Colonic mucosa (tissue), 4 donors: ENCODE measurements at regions not wholly inside any gene's neighbourhood (a gene's known extent, or its start where the extent isn't known, plus 50 kb on each side); places are given as distances from the start of the nearest gene placed in this dataset.

ENCODE experiments used
- DNase-seq: peaks from one replicate; pipeline ENCODE4 v3.0.0-alpha.2; 2020
- H3K27ac ChIP-seq: fragments of 200-600 bp; one replicate; pipeline ENCODE4 v1.8.0; 2021
- H3K27me3 ChIP-seq: fragments of 200-600 bp; one replicate; pipeline ENCODE4 v1.8.0; 2021
- H3K36me3 ChIP-seq: fragments of 200-600 bp; one replicate; pipeline ENCODE4 v1.8.0; 2021
- H3K4me1 ChIP-seq: fragments of 200-600 bp; one replicate; pipeline ENCODE4 v1.8.0; 2021; ENCODE audit warnings: mild to moderate bottlenecking
- H3K4me3 ChIP-seq: fragments of 200-600 bp; one replicate; pipeline ENCODE4 v1.8.0; 2021
- H3K9ac ChIP-seq, 2 donors: one replicate each; pipeline ENCODE4 v1.7.0; 2013; ENCODE audit warnings: control low read depth in 2 of 2, low read depth in 2 of 2, low read length in 2 of 2
- H3K9me3 ChIP-seq: fragments of 200-600 bp; one replicate; pipeline ENCODE4 v1.8.0; 2021
- CTCF ChIP-seq: fragments of 200-600 bp; IDR thresholded peaks from one replicate; pipeline ENCODE4 v1.8.0; 2022; ENCODE audit warnings: antibody characterized with exemption, mild to moderate bottlenecking
- intact Hi-C: fragments of 100-400 bp; cut with DNase I; formaldehyde crosslinking; loops from one replicate; pipeline ENCODE4 v1.14.1; 2022
- donor health status: healthy.
- donor health status: DM: no; HTN: no; CAD: no.
- donor health status: DM: no; HTN: no; CAD: no.

- intact Hi-C loops = loop anchor here (5.0 kb wide), 1 partner anchor 128 kb away; no protein-coding TSS in a partner anchor
- H3K4me1 ChIP-seq = no peaks in the 10 kb centered on the region
- H3K4me3 ChIP-seq = no peak overlapping the region
These were observed 168.8 kb upstream of the ST8SIA2 start for GRCh38 chr15:92224843-92225242.

GRCh38 chr15:92226020-92226612 lies 167.6 kb upstream of the ST8SIA2 start:
- no peaks in the 10 kb centered on the region for H3K36me3 ChIP-seq
- DNase-seq = no peak
- peak; percentile 48 for TF ChIP-seq CTCF
- H3K27ac ChIP-seq = no peak overlapping the region
- intact Hi-C loops = loop anchor here (5.0 kb wide), 1 partner anchor 129 kb away; no protein-coding TSS in a partner anchor
- H3K4me1 ChIP-seq = no peaks in the 10 kb centered on the region
- H3K27me3 ChIP-seq = no peaks in the 10 kb centered on the region
- H3K9me3 ChIP-seq = no peaks in the 10 kb centered on the region
- H3K4me3 ChIP-seq = no peak overlapping the region
- no peak overlapping the region for H3K9ac ChIP-seq

More at GRCh38 chr15:92224843-92225242, 168.8 kb upstream of the ST8SIA2 start:
- Histone ChIP-seq H3K27me3 (no peaks in the 10 kb centered on the region), H3K9me3 (no peaks in the 10 kb centered on the region), H3K9ac (no peak overlapping the region), H3K36me3 (no peaks in the 10 kb centered on the region), H3K27ac (no peak overlapping the region)
- no peak for DNase-seq
- TF ChIP-seq CTCF = no peak

- Histone ChIP-seq H3K27me3 (no peaks in the 10 kb centered on the region), H3K4me1 (no peaks in the 10 kb centered on the region), H3K36me3 (no peaks in the 10 kb centered on the region), H3K9ac (no peak overlapping the region), H3K27ac (no peak overlapping the region), H3K4me3 (no peak overlapping the region), H3K9me3 (no peaks in the 10 kb centered on the region)
- no peak for DNase-seq
- intact Hi-C loops = loop anchor here (5.0 kb wide), 1 partner anchor 132 kb away; no protein-coding TSS in a partner anchor
- TF ChIP-seq CTCF = no peak
These were observed 164.9 kb upstream of the ST8SIA2 start for GRCh38 chr15:92228830-92229229.

GRCh38 chr15:92231461-92231860 lies 162.2 kb upstream of the ST8SIA2 start:
- H3K9me3 ChIP-seq = no peaks in the 10 kb centered on the region
- no peak for DNase-seq
- TF ChIP-seq CTCF = no peak
- no peaks in the 10 kb centered on the region for H3K36me3 ChIP-seq
- intact Hi-C loops = no loop called here
- no peaks in the 10 kb centered on the region for H3K27me3 ChIP-seq
- no peaks in the 10 kb centered on the region for H3K4me1 ChIP-seq
- no peak overlapping the region for H3K9ac ChIP-seq
- H3K27ac ChIP-seq = no peak overlapping the region
- H3K4me3 ChIP-seq = no peak overlapping the region

GRCh38 chr15:92232317-92232716 lies 161.4 kb upstream of the ST8SIA2 start:
- Histone ChIP-seq H3K27me3 (no peaks in the 10 kb centered on the region), H3K9me3 (no peaks in the 10 kb centered on the region), H3K27ac (no peak overlapping the region), H3K36me3 (no peaks in the 10 kb centered on the region), H3K4me3 (no peak overlapping the region), H3K4me1 (no peaks in the 10 kb centered on the region), H3K9ac (no peak overlapping the region)
- intact Hi-C loops = no loop called here
- no peak for DNase-seq
- TF ChIP-seq CTCF = no peak
